NK-92 treated with Interleukin-12 subunit alpha and Interleukin-12 subunit beta, amount 100 ng/mL, for 24 hours (cell line): ENCODE measurements at regions not wholly inside any gene's neighbourhood (a gene's known extent, or its start where the extent isn't known, plus 50 kb on each side); places are given as distances from the start of the nearest gene placed in this dataset.

Experiments
- DNase-seq: peaks from one replicate; lab custom pipeline; 2025; lab: John Stamatoyannopoulos, UW

- peak; percentile 60 for DNase-seq
Measured at GRCh38 chr2:118186110-118186857, 98.0 kb downstream of the INSIG2 start.

DNA sequence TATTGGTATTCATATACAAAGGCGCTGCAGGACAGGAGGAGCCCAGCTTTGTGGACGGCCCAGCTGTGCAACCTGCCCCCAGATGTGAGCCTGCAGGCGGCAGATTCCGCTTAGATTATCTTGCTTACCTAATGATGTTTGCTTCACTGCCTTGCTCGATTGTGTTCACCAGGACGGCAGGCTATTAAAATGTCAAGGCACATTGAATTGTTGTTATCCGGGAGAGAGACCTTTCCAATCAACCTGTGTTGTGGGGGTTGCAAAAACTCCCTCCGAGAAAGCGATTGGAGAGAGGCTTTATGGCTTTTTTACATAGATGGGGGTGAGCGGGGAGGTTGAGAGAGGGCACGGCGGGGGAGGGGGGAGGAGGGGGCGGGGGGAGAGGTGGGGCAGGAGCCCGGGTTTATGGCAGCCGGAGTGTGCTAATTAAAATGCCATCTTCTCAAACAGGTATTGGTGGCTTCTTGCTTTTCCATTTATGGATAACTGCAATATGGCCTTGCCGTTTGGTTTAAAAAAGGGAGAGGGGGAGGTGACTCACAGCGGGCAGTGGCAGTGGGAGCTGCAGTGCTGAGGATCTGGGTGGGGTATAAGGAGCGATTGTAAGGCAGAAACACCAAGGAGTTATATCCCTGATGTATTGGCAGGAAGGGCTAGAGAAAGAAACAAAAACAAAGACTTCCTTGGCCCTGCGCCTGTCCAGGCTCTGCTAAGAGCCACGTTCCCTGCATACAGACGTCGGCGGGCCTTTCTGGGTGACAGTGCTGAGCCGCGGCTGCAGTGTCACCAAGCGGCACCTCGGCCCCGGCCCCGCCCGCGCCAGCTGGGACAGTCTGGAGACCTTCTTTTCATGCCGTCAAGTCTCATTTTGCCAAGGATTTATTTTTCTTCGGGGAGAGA is 97.2 kb downstream of the INSIG2 start:
- DNase-seq, result peak; percentile 19

- DNase-seq, result no peak
Measured at GRCh38 chr2:118183381-118183780, 95.1 kb downstream of the INSIG2 start.

GRCh38 chr2:118179445-118179844 is 91.2 kb downstream of the INSIG2 start:
- DNase-seq, result no peak

GRCh38 chr2:118177884-118178283 is 89.6 kb downstream of the INSIG2 start:
- no peak for DNase-seq

DNA sequence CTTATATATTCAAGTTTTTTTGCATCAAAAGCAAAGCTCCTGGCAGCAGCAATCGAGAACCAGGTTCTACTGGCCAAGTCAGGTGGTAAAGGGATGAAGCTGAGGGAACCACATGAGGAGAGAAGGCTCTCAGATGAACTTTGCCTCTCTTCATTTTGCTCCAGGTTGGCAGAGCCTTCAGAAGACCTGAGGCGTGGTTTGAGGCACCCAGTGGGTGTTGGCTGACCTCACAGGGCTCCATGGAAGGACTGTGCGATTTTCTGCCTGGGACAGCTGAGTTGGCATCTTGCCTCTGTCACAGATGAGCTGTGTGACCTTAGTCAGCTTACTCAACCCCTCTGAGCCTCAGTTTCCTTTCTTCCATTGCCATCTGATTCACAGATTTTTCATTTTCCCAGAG is 89.0 kb downstream of the INSIG2 start:
- DNase-seq, result no peak

DNA sequence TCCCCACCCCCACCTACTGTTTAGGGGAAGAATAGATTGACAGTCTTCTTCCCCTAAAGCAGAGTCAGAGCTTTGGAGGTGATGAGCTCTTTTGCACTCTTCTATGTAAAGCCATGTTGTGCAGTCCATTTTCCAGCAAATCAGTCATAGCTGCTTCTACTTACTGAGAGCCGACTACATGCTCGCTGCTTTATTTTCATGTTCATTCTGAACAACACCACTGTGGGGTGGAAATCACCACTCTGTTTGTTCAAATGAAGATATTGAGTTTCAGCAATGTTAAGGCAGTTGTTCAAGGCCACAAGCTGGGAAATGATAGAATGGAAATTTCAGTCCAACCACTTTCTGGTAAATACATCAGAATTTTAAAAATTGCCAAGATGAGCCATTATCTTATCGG is 88.3 kb downstream of the INSIG2 start:
- DNase-seq, result no peak

DNA sequence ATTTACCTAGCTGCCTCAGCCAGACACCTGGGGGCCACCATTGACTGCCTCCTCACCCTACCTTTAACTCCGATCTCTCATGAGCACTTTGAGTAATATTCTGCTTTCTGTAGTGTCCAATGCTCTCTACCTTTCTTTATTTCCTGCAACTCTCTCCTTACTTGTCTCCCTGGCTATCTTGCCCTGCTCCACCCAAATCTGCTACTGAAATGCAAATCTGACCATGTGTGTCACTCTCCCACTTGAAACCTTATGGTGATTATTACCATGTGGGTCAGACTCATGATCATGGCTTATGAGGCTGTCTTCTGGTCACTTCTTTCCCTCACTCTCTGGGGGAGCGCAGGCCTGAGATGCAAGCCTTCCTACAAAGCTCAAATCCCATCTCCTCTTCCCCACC is 83.3 kb downstream of the INSIG2 start:
- DNase-seq, result no peak

DNA sequence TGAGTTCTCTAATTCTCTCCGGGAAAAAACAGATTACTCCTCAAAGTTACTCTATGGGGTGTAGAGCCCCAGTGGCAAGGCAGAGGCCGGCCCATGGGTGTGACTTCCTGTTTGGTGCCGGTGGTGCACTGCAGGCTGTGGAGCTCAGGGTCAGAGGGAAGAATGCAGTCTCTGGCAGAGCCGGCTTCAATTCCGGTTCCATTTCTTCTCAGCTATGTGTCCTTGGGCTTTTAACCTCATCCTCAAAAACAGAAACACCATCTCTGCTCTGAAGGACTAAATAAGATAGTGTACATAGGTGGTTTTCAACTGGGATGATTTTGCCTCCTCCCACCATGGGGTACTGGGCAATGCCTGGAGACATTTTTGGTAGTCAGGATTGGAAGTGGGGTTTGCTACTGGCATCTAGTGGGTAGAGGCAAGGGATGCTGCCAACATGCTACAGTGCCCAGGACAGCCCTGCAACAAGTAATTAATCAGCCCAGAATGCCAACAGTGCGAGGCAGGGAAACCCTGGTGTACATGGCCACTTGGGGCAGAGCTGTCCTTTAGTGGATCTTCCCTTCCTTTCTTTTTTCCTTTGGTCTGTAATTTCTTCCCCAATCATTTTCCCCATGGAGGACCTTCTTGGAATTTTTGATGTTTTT is 81.2 kb downstream of the INSIG2 start:
- DNase-seq, result no peak

DNA sequence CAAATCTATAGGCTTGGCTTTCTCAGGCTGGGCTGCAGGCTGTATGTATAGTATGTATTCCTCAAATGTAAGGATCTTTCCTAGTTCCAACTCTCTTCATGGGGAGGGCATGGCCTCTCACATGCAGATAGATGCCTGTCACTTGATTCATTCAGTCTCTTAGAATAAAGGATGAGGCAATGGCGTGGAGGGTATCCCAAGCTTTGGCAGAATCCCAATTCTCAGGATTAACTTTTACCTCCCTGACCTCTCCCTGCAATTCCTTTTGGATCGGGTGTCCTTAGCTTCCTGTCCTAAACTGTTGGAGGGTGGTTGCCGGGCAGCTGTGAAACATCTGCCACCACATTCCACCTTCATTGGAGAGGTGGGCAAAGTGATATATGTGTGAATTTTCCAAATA is 80.3 kb downstream of the INSIG2 start:
- no peak for DNase-seq

DNA sequence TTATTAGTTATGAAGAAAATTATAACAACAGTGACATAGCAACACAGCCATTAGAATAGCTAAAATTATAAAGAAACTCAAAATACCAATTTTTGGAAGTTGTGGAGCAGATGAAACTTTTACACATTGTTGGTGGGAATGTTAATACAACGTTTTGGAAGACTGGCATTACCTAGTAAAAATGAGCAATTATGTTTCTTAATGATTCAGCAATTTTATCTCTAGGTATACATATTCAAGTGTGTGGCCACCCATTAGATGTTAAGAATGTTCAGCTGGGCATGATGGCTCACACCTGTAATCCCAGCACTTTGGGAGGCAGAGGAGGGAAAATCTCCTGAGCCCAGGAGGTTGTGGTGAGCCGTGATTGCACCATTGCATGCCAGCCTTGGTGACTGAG is 78.8 kb downstream of the INSIG2 start:
- DNase-seq, result no peak

- no peak for DNase-seq
Measured at GRCh38 chr2:118166242-118166641, 78.0 kb downstream of the INSIG2 start.

DNA sequence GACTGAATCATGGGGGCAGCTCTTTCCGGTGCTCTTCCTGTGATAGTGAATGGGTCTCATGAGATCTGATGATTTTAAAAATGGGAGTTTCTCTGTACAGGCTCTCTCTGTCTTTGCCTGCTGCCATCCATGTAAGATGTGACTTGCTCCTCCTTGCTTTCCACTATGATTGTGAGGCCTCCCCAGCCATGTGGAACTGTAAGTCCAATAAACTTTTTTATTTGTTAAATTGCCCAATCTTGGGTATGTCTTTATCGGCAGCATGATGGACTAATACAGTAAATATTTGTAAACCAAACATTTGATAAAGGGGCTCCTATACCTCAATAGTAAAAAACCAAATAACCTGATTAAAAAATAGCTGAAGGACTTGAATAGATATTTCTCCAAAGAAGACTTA is 77.3 kb downstream of the INSIG2 start:
- no peak for DNase-seq
